Cortex of kidney (tissue), 1 donor: ENCODE measurements at regions not wholly inside any gene's neighbourhood (a gene's known extent, or its start where the extent isn't known, plus 50 kb on each side); places are given as distances from the start of the nearest gene placed in this dataset.

Experiments used
- DNase-seq: peaks from one replicate; lab custom pipeline; 2025; lab: John Stamatoyannopoulos, UW

DNA sequence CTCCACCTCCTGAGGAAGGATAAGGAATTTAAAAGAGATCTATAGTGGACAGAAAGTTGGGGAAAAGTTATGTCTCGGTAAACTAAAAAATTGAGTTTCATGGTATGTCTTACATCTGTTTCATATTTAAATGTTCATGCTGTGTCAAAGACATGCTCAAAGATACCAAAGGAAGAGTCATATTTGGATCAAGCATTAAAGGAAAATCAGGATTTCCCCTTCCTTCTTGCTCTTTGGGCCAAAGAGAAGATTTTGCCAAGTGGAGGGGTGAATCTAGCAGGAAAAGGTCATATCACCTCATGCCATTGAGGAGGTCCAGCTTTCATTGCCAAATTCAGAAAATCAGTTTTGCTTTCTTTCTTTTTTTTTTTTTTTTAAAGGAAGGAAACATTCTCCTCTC, 192.4 kb downstream of the OGFRL1 start:
- no peak for DNase-seq

DNA sequence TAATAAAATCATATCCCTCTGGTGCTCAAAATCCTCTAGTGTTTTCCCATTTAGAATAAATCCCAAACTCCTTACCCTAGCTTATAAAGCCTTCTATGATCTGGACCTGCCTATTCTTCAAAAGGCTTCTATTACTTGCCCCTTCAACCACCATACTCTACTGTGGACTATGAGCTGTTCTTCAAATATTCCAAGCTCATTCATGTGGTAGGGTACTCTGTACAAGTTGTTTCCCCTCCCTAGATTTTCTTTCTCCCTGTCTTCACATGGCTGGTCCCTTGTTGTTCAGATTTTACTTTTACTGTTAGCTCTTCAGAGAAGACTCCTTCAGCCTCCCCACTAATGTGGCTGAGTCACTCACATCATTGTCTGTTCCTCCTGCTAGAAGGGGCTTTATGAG, 193.2 kb downstream of the OGFRL1 start:
- no peak for DNase-seq

DNA sequence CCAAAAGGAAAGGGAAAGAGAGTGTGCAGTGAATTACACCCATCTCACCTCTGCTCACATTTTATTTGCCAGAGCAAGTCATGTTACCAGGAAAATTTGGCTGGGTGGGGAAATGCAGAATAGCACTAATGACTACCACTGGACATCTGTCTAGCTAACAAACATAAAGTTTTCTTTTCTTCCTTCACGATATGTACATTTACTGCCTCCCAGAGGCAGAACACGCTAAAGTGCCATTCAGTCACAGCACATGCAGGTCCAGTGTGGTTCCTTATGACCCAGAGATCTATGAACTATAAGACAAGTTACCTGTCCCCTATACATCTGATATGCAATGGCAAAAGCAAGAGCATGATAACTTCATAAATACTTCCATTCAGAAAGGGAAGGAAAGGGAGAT, 194.1 kb downstream of the OGFRL1 start:
- no peak for DNase-seq

DNA sequence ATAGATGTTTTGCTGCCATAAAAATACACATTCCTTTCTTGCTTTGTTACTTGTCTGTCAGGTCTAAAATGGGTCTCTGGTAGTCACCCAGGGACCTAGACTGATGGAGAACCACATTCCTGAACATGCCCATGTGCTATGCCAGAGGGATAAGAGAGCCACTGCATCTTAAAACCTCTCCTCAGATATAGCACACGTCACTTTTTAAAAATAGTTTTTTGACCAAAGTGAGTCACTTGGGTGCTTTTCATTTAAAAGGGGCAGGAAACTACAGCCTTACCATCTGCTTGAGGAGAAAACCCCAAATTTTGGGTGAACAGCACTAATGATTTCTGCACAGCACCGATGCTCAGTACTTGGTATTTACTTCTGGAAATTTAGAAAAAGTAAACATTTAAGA, 197.8 kb downstream of the OGFRL1 start:
- DNase-seq, result no peak

DNA sequence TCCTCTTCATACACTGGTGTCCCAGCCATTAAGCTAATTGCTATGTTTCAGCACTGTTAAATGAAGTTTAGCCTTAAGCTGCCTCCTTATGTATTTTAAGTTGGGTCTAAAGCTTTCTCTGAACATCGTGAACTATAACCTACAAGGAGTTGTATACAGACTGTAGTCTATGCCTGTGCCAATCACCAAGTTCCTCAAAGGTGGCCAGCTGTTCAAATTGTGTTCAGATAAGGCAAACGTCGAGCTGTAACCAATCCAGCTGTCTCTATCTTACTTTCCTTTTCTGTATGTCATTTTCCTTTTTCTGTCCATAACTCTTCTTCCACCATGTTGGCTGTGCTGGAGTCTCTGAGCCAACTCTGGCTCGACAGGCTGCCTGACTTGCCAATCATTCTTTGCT, 199.6 kb downstream of the OGFRL1 start:
- DNase-seq, result no peak

DNA sequence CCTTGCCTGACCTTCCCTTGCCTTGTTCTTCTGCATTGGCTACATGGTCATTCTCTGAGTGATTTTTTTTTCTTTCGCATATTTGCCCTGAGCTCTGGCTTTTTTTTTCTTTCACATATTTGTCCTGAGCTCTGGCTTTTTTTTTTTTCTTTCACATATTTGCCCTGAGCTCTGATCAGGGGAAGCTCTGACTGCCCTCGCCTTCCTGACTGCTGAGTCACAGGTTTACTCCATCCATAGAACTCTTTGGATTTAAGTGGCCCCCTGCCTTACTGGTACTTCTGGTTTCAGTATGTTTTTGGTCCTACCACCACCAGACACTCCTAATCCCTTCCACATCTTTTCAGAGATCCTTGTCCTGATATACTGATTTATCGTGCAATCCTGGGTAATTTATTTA, 201.1 kb downstream of the OGFRL1 start:
- no peak for DNase-seq

DNA sequence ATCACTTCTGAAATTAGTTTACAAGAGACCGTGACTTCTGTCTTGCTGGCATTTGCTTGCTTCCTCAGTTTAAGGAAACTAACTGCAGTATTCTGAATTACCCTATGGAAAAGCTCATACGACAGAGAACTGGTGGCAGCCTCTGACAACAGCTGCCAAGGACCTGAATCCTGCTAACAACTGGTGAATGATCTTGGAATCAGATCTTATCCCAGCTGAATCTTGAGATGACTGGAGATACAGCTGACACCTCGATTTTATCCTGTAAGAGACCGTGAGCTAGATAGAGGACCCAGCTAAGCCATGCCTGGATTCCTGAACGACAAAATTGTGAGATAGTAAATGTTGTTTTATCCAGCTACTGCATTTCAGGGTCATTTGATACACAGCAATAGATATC, 202.3 kb downstream of the OGFRL1 start:
- no peak for DNase-seq

DNA sequence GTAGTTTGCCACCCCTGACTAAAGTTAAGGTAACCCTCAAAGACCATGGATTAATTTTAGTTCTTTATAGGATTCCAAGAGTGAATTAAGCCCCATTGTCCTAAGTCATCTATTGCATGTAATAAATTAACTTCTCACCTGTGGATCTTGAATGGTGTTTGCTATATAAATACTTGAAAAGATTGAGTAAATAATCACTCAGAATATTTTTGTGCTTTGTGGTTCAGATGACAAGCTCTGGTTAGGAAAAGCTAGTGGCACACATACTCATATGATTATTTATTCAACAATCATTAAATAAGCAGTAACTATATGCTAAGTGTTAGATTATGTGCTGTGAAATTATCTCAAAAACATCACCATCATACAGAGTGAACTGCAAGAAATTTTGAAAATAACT, 203.2 kb downstream of the OGFRL1 start:
- DNase-seq, result no peak

DNA sequence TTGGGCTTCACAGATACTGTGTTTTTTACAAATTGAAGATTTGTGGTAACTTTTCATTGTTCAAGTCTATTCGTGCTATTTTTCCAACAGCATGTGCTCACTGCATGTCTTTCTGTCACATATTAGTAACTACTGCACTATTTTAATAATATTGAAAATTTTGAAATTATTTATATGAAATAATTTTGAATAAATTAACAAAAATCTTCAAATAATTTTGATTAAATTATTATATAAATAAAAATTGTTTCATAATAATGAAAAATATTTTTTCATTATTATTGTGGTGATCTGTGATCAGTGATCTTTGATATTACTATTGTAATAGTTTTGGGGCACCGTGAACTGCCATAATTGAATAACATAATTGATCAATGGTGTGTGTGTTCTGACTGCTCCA, 204.1 kb downstream of the OGFRL1 start:
- DNase-seq, result no peak

DNA sequence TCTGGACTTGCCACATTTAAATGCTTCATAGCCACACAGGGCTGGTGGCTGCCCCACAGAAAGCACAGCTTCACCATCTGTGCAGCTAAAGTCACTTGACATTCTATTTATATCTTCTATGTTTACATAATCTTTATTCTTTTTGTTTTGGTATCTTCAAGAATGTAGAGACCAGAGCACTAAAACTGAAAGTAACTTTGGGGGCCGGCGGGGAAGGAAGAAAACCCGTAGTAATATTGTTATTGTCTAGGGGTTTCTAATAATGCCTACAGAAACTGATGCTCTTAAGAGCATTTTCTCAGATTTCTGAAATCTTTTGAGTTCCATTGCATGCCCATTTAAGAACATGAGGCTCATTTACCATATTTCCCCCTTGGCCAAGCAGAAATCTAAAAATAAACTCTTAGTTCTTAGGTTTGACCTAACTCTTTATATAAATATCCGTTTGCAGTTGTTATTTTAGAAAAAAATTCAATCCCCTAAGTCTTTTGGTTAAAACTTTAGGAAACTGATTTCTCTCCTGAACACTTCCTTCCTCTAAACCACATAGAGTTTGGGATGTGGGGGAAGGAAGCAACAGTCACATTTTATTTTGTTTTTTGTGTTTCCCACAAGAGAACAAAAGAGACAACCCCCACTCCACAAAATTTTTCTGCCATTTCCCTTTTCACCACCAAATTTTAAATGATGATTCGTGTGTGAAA, 207.6 kb downstream of the OGFRL1 start:
- no peak for DNase-seq

DNA sequence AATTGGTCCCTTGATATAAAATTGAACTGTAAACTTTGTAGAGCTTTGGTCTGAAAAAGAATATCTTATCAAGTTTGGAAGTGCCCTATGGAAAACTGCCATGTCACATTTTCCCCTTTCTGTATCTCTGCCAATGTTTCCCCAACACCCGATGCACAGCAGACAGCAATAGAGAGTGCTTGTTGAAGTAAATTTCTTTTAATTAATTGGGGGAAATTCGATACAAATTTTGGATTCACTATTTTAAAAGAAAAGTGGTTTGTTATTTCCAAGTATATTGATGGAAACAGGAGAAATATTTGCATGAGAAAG, 208.1 kb downstream of the OGFRL1 start:
- no peak for DNase-seq

DNA sequence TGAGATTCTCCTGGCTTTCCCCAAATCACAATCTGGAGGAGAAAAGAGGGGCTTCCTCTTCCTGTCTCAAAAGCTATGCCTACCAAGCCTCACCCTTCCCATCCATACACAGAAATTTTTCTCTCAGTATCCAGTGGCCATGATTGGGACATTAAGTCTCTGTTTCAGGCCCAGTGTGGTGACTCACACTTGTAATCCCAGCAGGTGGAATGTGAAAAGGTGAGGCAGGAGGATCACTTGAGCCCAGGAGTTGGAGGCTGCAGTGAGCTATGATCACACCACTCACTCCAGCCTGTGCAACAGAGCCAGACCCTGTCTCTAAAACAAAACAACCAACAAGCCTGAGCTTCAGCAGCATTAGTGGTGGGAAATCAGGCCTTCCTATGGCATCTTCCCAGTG, 210.0 kb downstream of the OGFRL1 start:
- no peak for DNase-seq

DNA sequence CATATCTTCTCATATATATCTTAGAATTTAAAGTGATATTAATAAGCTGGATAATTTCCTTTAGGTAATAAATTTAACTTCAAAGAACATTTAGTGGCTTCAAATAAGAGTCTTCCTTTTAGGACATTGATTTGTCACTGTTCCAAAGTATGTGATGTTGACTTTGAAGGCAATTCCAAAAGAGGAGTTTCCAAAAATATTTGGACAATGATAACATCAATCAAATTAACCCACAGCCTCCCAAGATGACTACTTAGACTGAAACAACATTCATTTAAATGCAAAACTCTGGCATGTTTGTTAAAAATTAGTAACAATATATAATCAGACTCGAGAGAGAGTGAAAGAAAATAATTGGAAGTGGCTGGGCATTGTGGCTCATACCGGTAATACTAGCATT, 211.1 kb downstream of the OGFRL1 start:
- no peak for DNase-seq

DNA sequence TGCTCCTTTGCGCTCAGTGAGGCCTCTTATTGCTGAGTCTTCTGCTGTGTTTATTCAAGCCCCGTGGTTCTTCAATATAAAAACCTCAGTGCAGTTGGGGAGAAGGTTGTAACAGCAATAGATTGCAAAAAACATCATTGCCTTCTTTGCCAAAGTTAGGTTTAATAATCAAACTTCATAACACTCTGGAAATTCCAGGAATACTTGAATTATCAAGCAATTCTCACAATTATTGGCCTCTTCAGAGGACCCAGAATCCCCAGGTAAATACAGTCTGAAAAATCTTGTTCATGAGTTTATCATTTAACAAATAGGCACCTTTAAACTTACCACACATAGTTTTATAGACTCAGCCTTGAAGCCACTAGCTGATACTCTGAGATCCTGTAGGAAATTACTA, 213.6 kb downstream of the OGFRL1 start:
- DNase-seq, result no peak

DNA sequence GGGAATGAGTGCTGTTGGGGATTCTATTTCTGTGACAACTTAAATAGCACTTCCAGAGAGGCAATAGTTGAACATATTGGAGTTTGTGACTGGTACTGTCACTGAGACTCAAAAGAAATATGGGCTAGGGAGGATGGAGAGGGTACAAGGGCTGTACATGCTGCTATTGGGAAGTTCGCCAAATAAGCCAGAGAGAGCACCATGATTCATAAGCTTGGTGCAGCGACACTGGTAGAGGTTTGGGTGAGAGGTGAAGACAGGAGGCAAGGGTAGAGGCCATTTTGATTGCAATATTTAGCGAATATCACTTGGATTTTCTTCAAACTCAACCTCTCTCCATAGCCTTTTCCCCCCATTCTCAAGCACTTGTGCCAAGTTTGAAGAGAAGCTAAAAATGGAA, 214.3 kb downstream of the OGFRL1 start:
- DNase-seq, result no peak

DNA sequence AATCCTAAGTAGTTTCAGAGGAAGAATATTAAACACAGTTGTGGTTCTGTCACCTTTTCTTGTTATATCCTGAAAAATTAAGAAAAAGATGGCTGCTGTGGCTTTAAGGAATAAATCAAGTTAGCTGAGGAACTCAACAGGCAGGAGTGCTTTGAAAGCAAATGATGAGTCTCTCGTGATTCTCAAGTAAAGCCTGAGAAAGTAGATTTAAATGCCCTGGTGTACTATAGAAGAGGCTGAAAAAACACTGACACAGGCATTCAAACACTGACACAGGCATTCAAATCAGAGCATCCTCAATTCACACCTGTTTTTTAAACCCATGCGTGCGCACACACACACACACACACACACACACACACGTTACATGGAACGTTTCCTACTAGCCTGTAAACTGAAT, 218.6 kb downstream of the OGFRL1 start:
- DNase-seq, result no peak

DNA sequence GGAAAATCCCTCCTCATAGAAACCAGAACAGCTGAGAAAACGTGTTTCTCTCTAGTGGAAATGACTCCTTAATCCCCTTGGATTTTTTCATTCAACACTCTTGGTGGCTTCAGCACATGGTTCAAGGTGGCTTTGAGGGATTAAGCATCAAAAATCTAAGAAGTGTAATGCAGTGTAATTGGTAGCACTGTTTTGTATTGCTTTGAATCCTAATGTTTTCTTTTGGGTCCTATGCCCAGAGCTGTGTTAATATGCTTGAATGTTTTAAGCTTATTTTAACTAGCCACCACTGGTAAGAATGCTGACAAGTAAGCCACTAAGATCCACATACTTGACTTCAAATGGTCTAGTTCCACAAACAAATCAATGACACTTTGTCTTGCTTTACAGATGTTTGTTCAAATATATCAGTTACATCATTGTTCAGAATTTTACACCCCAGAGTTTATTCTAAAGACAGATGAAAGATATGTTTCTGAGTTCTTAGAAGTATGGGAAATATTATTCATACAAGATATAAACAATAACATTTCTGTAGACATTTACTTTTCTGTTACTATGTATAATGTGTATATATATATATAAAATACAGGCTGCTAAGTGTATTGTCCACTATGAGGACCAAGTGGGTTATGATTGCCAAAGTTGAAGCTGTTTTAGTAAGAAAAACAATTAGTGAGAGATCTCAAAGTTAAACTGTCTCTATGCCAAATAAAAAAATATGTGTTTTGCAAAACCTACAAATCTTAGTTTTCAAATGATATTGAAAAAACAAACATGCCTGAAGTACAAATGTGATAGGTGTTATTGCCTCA, 220.8 kb downstream of the OGFRL1 start:
- no peak for DNase-seq

DNA sequence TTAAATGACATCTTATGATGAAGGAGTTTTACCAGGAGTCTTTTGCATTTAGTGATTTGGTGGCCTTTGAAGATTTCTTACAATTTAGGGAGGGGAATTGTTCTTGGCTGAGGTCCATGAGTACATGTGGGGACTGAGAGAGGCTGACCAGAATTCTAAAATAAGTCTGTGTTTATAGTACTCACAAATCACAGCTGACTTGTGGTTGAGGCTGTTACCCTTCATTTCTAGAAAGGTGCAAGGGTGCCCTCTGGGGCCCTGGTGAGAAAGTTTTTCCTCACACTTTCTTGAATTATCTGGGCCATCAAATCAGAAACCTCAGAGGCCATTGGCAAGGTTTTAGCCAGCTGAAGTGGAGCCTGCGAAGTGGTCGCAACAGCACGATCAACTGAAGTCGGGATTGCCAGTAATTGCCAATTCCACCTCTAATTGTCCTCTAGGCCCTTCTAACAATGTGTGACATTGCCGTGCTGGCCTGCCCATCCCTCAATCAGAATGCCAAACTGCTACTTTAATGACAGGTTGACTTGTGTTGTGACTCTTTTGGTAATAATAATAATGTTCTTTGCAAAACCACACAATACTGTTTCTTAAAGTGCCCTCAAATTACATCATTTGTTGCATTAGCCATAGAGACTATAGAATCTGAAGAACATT, 221.6 kb downstream of the OGFRL1 start:
- no peak for DNase-seq

DNA sequence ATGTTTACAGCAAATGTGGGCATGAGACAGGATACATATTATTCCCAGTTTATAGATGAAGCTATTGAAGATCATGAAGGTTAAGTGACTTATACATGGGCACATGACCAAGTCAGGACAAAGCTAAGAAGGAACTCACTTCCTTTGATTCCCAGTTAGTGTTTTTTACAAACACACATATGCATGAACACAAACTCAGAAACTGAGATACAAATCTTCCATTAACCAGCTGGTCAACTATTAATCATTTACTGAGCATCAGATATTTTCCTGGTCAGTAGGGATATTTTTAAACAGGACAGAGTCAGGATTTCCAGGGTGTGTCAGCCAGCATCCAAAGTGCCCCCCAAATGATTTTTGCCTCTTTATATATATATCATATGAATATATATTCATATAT, 222.2 kb downstream of the OGFRL1 start:
- no peak for DNase-seq

DNA sequence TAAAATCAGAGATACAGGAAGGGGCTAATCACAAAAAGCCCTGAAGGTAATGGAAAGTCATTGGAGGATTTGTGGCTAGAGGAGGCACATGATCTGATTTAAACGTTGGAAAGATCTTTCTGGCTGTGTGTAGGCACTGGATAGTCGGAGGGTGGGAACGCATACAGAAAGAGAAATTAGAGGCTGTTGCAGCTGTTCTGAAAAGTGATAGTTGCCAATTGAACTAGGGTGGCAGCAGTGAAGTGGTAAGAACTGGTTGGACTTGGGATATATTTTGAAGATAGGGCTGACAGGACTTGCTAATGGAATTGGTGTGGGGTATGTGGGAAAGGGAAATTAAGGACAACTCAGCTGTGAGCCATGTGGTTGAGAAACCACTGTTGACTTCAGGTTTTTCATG, 223.6 kb downstream of the OGFRL1 start:
- no peak for DNase-seq

DNA sequence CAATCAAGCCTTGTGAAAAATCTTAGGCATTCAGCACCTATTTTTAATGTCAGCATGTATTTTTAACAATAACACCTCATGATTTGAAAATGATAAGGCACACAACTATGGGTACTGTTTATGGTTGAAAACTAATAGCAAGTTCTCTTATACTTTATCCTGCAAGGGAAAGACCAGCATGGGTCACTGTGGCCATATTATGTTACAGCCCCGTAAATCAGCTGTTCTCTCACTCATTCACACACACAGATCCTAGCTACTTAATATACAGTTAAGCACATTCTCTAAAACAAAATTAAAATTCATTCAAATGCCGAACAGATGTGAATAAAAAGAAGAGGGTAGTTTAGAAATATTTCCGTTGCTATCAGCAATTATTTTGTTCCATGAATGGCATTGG, 224.4 kb downstream of the OGFRL1 start:
- no peak for DNase-seq

DNA sequence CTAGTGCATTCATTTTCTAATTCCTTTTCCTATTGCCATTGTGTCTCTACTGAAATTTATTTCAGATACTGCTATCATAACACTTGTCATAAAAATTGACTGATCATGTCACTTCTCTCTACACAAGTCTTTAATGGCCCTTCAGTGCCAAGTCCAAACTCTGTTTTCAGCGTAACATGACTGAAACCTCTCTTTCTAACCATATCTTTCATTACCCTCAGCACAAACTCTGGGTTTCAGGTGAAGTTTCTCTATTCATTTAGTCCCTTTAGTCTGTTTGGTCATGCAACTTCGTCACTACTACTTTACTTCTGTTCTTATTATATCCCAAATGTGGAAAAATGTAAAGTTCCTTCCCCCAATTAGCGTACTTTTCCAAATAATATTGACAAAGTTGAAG, 234.9 kb downstream of the OGFRL1 start:
- DNase-seq, result no peak

DNA sequence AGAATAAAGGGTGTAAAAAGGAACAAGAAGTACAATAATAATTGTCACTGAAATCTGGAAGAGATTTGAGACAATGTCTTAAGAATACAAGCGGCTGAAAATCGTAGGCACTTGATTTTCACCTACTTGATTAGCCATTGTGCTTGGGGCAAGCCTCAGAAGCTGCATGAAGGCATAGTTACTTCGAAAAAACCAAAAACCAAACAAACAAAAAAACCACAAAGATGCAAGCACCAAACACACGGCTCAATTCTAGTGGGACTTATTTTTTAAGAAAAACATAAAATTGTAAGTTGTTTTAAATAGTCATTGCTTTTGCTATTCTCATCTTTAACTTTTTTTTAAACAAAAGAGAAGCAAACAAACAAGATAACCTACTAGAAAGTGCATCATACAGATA, 235.6 kb downstream of the OGFRL1 start:
- DNase-seq, result no peak

DNA sequence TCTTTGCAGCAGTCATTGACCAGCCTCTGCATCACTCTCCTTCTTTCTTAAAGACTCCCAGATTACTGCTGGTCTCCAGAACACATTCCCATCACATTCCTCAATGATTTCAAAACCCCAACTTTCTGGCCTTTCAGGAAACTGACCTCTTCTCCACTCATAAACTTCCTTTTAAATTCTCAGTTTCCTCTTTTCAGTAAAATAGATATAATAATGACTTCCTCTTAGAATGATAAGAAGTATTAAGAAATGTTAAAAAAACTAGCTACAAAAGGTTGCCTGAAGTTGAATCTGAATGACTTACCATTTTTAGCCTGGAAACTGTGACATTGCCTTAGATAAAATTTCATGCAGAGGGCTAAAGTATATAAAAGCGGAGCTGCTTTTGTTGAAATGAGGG, 239.3 kb downstream of the OGFRL1 start:
- DNase-seq, result no peak
